HEK293T (cell line): ENCODE measurements at regions not wholly inside any gene's neighbourhood (a gene's known extent, or its start where the extent isn't known, plus 50 kb on each side); places are given as distances from the start of the nearest gene placed in this dataset.

Experiments used
- ARNT ChIP-seq: fragments of 450-650 bp; IDR thresholded peaks from 2 replicates; pipeline ENCODE4 v1.6.1; 2017; ENCODE audit warnings: mild to moderate bottlenecking
- BHLHE40 ChIP-seq: fragments of 450-650 bp; IDR thresholded peaks from 2 replicates; pipeline ENCODE4 v1.6.1; 2016; ENCODE audit warnings: mild to moderate bottlenecking, moderate library complexity, borderline replicate concordance
- CTBP1 ChIP-seq: fragments of 450-650 bp; IDR thresholded peaks from 2 replicates; pipeline ENCODE4 v1.6.1; 2016; ENCODE audit warnings: borderline replicate concordance
- ELF4 ChIP-seq: fragments of 450-650 bp; IDR thresholded peaks from 2 replicates; pipeline ENCODE4 v1.6.1; 2017; ENCODE audit warnings: antibody characterized with exemption
- FOXA1 ChIP-seq: fragments of 450-650 bp; IDR thresholded peaks from 2 replicates; pipeline ENCODE4 v1.6.1; 2016; ENCODE audit warnings: mild to moderate bottlenecking
- FOXK2 ChIP-seq: fragments of 450-650 bp; IDR thresholded peaks from 2 replicates; pipeline ENCODE4 v1.6.1; 2016; ENCODE audit warnings: mild to moderate bottlenecking
- FOXM1 ChIP-seq: fragments of 450-650 bp; IDR thresholded peaks from 2 replicates; pipeline ENCODE4 v1.6.1; 2017; ENCODE audit warnings: mild to moderate bottlenecking, borderline replicate concordance
- HDGF ChIP-seq: fragments of 450-650 bp; IDR thresholded peaks from 2 replicates; pipeline ENCODE4 v1.6.1; 2017; ENCODE audit warnings: antibody characterized with exemption, borderline replicate concordance
- L3MBTL2 ChIP-seq: fragments of 450-650 bp; conservative IDR thresholded peaks from 2 replicates; pipeline ENCODE4 v1.6.1; 2016; ENCODE audit warnings: mild to moderate bottlenecking
- SP1 ChIP-seq: fragments of 450-650 bp; IDR thresholded peaks from 2 replicates; pipeline ENCODE4 v1.6.1; 2017
- SUZ12 ChIP-seq: fragments of 450-650 bp; IDR thresholded peaks from 2 replicates; pipeline ENCODE4 v1.6.1; 2016; ENCODE audit warnings: mild to moderate bottlenecking
- TARDBP ChIP-seq: fragments of 450-650 bp; IDR thresholded peaks from 2 replicates; pipeline ENCODE4 v1.6.1; 2016
- ZNF384 ChIP-seq: fragments of 450-650 bp; IDR thresholded peaks from 2 replicates; pipeline ENCODE4 v1.6.1; 2016
- TF ChIP-seq, protein P1 (sequence below): fragments of 450-650 bp; IDR thresholded peaks from 2 replicates; pipeline ENCODE4 v1.6.1; 2016

DNA sequence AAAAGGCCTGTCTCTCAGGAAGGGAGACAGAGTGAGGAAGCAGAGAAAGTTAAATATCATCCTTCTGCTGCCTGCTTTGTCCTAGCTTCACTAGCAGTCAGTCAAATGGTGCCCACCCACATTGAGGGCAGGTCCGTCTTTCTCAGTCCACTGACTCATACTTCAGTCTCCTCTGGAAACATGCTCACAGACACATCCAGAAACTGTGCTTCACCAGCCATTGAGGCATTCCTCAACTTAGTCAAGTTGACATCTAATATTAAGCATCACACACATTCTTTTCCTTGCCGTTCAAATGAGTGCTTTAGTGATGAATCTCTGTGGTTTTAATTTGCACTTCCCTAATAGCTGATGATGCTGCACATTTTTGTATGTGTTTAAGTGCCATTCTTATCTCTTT is 777.8 kb upstream of the PRMT6 start:
- TF ChIP-seq CTBP1 (no peak), FOXK2 (no peak), ELF4 (no peak), ARNT (no peak), FOXA1 (no peak), TARDBP (no peak), FOXM1 (no peak), SP1 (no peak), ZNF384 (no peak), BHLHE40 (no peak), HDGF (no peak), L3MBTL2 (no peak), SUZ12 (no peak)
- TF ChIP-seq, protein P1, sequence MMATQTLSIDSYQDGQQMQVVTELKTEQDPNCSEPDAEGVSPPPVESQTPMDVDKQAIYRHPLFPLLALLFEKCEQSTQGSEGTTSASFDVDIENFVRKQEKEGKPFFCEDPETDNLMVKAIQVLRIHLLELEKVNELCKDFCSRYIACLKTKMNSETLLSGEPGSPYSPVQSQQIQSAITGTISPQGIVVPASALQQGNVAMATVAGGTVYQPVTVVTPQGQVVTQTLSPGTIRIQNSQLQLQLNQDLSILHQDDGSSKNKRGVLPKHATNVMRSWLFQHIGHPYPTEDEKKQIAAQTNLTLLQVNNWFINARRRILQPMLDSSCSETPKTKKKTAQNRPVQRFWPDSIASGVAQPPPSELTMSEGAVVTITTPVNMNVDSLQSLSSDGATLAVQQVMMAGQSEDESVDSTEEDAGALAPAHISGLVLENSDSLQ = no peak
